GM23338 (cell line): ENCODE measurements at regions not wholly inside any gene's neighbourhood (a gene's known extent, or its start where the extent isn't known, plus 50 kb on each side); places are given as distances from the start of the nearest gene placed in this dataset.

Experiments used
- ATAC-seq: fragments of 200-7000 bp; cut with Tn5 transposase; 3 replicates; pipeline ENCODE4 v1.9.1; 2020
- DNase-seq: peaks from one replicate; pipeline ENCODE4 v3.0.0-alpha.2; 2015; ENCODE audit warnings: low spot score
- H2AFZ ChIP-seq: fragments of 200-600 bp; sonication (generic); 2 replicates; pipeline ENCODE4 v1.8.0; 2016; ENCODE audit warnings: antibody characterized with exemption, mild to moderate bottlenecking, moderate library complexity
- H3F3A ChIP-seq: fragments of 200-600 bp; sonication (generic); replicated peaks from 2 replicates; pipeline ENCODE4 v1.8.0; 2017; ENCODE audit warnings: antibody characterized with exemption, mixed run types, low read depth
- H3K27ac ChIP-seq: fragments of 200-600 bp; sonication (generic); 2 replicates; pipeline ENCODE4 v1.6.1; 2016; ENCODE audit warnings: low read depth
- H3K27me3 ChIP-seq: fragments of 200-600 bp; sonication (generic); 2 replicates; pipeline ENCODE4 v1.8.0; 2016; ENCODE audit warnings: mild to moderate bottlenecking, mixed run types, moderate library complexity; ENCODE audit not compliant: insufficient read depth
- H3K36me3 ChIP-seq: fragments of 200-600 bp; sonication (generic); 2 replicates; pipeline ENCODE4 v1.8.0; 2016; ENCODE audit warnings: mild to moderate bottlenecking; ENCODE audit not compliant: insufficient read depth
- H3K4me1 ChIP-seq: fragments of 200-600 bp; sonication (generic); 2 replicates; pipeline ENCODE4 v1.8.0; 2016; ENCODE audit warnings: mild to moderate bottlenecking, moderate library complexity; ENCODE audit not compliant: insufficient read depth
- H3K4me2 ChIP-seq: fragments of 200-600 bp; sonication (generic); 2 replicates; pipeline ENCODE4 v1.7.1; 2017; ENCODE audit warnings: mixed run types
- H3K4me3 ChIP-seq: fragments of 200-600 bp; sonication (generic); 2 replicates; pipeline ENCODE4 v1.6.1; 2016; ENCODE audit warnings: mixed run types
- H3K79me2 ChIP-seq: fragments of 200-600 bp; sonication (generic); replicated peaks from 2 replicates; pipeline ENCODE4 v1.8.0; 2017; ENCODE audit warnings: mild to moderate bottlenecking; ENCODE audit not compliant: insufficient read depth
- H3K9me2 ChIP-seq: fragments of 200-600 bp; sonication (generic); 2 replicates; pipeline ENCODE4 v1.8.0; 2017; ENCODE audit not compliant: insufficient read depth
- H4K20me1 ChIP-seq: fragments of 200-600 bp; sonication (generic); replicated peaks from 2 replicates; pipeline ENCODE4 v1.8.0; 2017; ENCODE audit warnings: mild to moderate bottlenecking; ENCODE audit not compliant: insufficient read depth
- H3K27ac Mint-ChIP-seq: 2 replicates; pipeline ENCODE4 v1.8.0; 2020; ENCODE audit warnings: inconsistent platforms, mild to moderate bottlenecking, moderate library complexity, mixed read lengths
- H3K27me3 Mint-ChIP-seq: 3 replicates; pipeline ENCODE4 v1.8.0; 2022; ENCODE audit warnings: low read depth, mild to moderate bottlenecking, moderate library complexity, mixed read lengths, inconsistent platforms; ENCODE audit not compliant: insufficient read depth, poor library complexity
- H3K36me3 Mint-ChIP-seq: 3 replicates; pipeline ENCODE4 v1.8.0; 2021; ENCODE audit warnings: low read depth, mild to moderate bottlenecking, inconsistent platforms, moderate library complexity, mixed read lengths
- H3K4me1 Mint-ChIP-seq: 3 replicates; pipeline ENCODE4 v1.8.0; 2020; ENCODE audit warnings: mild to moderate bottlenecking, inconsistent platforms, mixed read lengths
- H3K4me3 Mint-ChIP-seq: 3 replicates; pipeline ENCODE4 v1.8.0; 2021; ENCODE audit warnings: moderate library complexity, mild to moderate bottlenecking, inconsistent platforms, mixed read lengths
- H3K9me3 Mint-ChIP-seq: 3 replicates; pipeline ENCODE4 v1.8.0; 2020; ENCODE audit warnings: moderate library complexity, mild to moderate bottlenecking, inconsistent platforms, mixed read lengths
- EZH2phosphoT487 ChIP-seq: fragments of 200-600 bp; sonication (generic); IDR thresholded peaks from one replicate; pipeline ENCODE4 v1.8.1; 2018; ENCODE audit warnings: antibody characterized with exemption; ENCODE audit not compliant: unreplicated experiment
- ZNF462 ChIP-seq: fragments of 250-450 bp; sonication (Bioruptor Pico); IDR thresholded peaks from 2 replicates; pipeline ENCODE4 v1.5.0; 2020; ENCODE audit warnings: mild to moderate bottlenecking, moderate library complexity
- TF ChIP-seq, protein P1 (sequence below): IDR thresholded peaks from one replicate; pipeline ENCODE4 v1.6.1; 2018; ENCODE audit warnings: antibody characterized with exemption; ENCODE audit not compliant: unreplicated experiment

DNA sequence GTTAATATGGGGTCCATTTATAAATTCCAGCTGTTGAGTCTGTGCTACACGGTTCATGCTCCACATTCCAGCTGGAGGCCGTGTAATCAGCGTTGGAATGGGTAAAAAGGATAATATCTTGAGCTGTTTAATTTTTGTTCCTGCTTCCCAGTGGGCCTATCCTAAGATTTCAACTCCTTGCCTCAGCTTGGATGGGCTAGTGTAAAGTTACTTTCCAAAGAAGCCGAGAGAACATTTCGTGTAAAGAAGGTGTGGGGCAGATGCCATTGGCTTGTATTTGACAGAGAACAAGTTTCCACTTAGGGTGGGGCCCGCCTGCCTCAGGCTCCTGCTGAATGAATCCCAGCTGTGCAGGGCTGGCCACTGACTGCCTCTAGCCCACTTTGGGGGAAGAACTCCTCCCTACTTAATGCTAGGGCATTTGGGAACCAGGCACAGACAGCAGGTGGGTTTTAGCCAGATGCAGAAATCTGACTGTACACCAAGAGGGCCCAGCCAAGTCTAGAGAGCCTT, 125.9 kb upstream of the LYZL2 start:
- H3K27ac ChIP-seq = no peak overlapping the region

More for the DNA sequence above, 125.9 kb upstream of the LYZL2 start:
- Histone ChIP-seq H3K9me2 (no peaks in the 10 kb centered on the region), H3K4me3 (no peak overlapping the region), H3F3A (no peaks in the 10 kb centered on the region), H3K27me3 (no peaks in the 10 kb centered on the region), H3K79me2 (no peaks in the 10 kb centered on the region), H2AFZ (no peak overlapping the region), H3K4me1 (no peaks in the 10 kb centered on the region), H3K4me2 (no peak overlapping the region), H4K20me1 (no peaks in the 10 kb centered on the region), H3K36me3 (no peaks in the 10 kb centered on the region)
- TF ChIP-seq EZH2phosphoT487 (no peak), ZNF462 (CRISPR knock-in tag) (no peak)
- TF ChIP-seq, protein P1, sequence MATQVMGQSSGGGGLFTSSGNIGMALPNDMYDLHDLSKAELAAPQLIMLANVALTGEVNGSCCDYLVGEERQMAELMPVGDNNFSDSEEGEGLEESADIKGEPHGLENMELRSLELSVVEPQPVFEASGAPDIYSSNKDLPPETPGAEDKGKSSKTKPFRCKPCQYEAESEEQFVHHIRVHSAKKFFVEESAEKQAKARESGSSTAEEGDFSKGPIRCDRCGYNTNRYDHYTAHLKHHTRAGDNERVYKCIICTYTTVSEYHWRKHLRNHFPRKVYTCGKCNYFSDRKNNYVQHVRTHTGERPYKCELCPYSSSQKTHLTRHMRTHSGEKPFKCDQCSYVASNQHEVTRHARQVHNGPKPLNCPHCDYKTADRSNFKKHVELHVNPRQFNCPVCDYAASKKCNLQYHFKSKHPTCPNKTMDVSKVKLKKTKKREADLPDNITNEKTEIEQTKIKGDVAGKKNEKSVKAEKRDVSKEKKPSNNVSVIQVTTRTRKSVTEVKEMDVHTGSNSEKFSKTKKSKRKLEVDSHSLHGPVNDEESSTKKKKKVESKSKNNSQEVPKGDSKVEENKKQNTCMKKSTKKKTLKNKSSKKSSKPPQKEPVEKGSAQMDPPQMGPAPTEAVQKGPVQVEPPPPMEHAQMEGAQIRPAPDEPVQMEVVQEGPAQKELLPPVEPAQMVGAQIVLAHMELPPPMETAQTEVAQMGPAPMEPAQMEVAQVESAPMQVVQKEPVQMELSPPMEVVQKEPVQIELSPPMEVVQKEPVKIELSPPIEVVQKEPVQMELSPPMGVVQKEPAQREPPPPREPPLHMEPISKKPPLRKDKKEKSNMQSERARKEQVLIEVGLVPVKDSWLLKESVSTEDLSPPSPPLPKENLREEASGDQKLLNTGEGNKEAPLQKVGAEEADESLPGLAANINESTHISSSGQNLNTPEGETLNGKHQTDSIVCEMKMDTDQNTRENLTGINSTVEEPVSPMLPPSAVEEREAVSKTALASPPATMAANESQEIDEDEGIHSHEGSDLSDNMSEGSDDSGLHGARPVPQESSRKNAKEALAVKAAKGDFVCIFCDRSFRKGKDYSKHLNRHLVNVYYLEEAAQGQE = no peak
- ATAC-seq (no peak), DNase-seq (no peak)
- Mint-ChIP-seq H3K4me3 (no peak overlapping the region), H3K36me3 (no peaks in the 10 kb centered on the region), H3K9me3 (peaks cover under 1% of the 10 kb centered on the region; the same call in 2 of the 3 replicates), H3K4me1 (0 out of 3 replicates have a peak, but pooled peaks cover 2% of the 10 kb centered on the region), H3K27me3 (peaks cover 2% of the 10 kb centered on the region), H3K27ac (no peak overlapping the region)
